GM12878 (cell line): ENCODE measurements at regions not wholly inside any gene's neighbourhood (a gene's known extent, or its start where the extent isn't known, plus 50 kb on each side); places are given as distances from the start of the nearest gene placed in this dataset.

Source experiments
- CTCF ChIP-seq, 3 experiments: IDR thresholded peaks in 2 of 3; conservative IDR thresholded peaks in 1 of 3; 2 replicates each; pipeline ENCODE4 v1.5.1; 2011; ENCODE audit warnings: low read depth in 3 of 3, low read length in 3 of 3, mild to moderate bottlenecking in 3 of 3, control low read depth in 2 of 3, moderate library complexity in 2 of 3, inconsistent platforms in 1 of 3, mixed read lengths in 1 of 3; ENCODE audit not compliant: control insufficient read depth in 2 of 3, insufficient read depth in 1 of 3; ENCODE audit errors: extremely low read depth in 1 of 3
- CUX1 ChIP-seq: IDR thresholded peaks from 2 replicates; pipeline ENCODE4 v1.6.1; 2012; ENCODE audit warnings: improper control_type of control experiment, low read depth, low read length; ENCODE audit not compliant: insufficient replicate concordance
- EP300 ChIP-seq, 2 experiments: fragments of 150-350 bp in 1 of 2; IDR thresholded peaks; 2 replicates each; pipeline ENCODE4 v1.6.1; 2011 to 2012; ENCODE audit warnings: low read depth in 2 of 2, low read length in 2 of 2, borderline replicate concordance in 1 of 2, improper control_type of control experiment in 1 of 2, inconsistent platforms in 1 of 2; ENCODE audit not compliant: control insufficient read depth in 1 of 2
- EZH2 ChIP-seq: IDR thresholded peaks from 2 replicates; pipeline ENCODE4 v1.6.1; 2012; ENCODE audit warnings: low read depth, mild to moderate bottlenecking, control low read depth, inconsistent platforms, low read length, borderline replicate concordance; ENCODE audit not compliant: control insufficient read depth
- GABPA ChIP-seq: IDR thresholded peaks from 2 replicates; pipeline ENCODE4 v1.6.1; 2014; ENCODE audit warnings: antibody characterized with exemption, low read depth, mild to moderate bottlenecking, inconsistent platforms
- MXI1 ChIP-seq: fragments of 150-350 bp; IDR thresholded peaks from 2 replicates; pipeline ENCODE4 v1.6.1; 2011; ENCODE audit warnings: low read depth, mild to moderate bottlenecking, inconsistent platforms, low read length, improper control_type of control experiment
- REST ChIP-seq: IDR thresholded peaks from 2 replicates; pipeline ENCODE4 v1.6.1; 2012; ENCODE audit warnings: mild to moderate bottlenecking, low read depth, low read length
- SIN3A ChIP-seq: IDR thresholded peaks from 2 replicates; pipeline ENCODE4 v1.6.1; 2012; ENCODE audit warnings: low read depth, low read length, improper control_type of control experiment
- SMAD5 ChIP-seq: IDR thresholded peaks from 2 replicates; pipeline ENCODE4 v1.6.1; 2016; ENCODE audit warnings: antibody characterized with exemption, low read depth
- SREBF2 ChIP-seq: IDR thresholded peaks from 2 replicates; pipeline ENCODE4 v1.6.1; 2012; ENCODE audit warnings: mild to moderate bottlenecking, low read length
- SUPT20H ChIP-seq: IDR thresholded peaks from 2 replicates; pipeline ENCODE4 v1.6.1; 2011; ENCODE audit warnings: low read depth, mild to moderate bottlenecking, low read length, moderate library complexity, borderline replicate concordance; ENCODE audit not compliant: control insufficient read depth
- ZNF207 ChIP-seq: fragments of 450-650 bp; IDR thresholded peaks from 2 replicates; pipeline ENCODE4 v1.6.1; 2014; ENCODE audit warnings: antibody characterized with exemption, mild to moderate bottlenecking, borderline replicate concordance
- TF ChIP-seq, protein P1 (sequence below): IDR thresholded peaks from 2 replicates; pipeline ENCODE4 v1.6.1; 2011; ENCODE audit warnings: low read depth, low read length, improper control_type of control experiment, borderline replicate concordance
- TF ChIP-seq, protein P2 (sequence below): IDR thresholded peaks from 2 replicates; pipeline ENCODE4 v1.6.1; 2011; ENCODE audit warnings: mild to moderate bottlenecking, low read depth, low read length, moderate library complexity; ENCODE audit not compliant: insufficient replicate concordance

DNA sequence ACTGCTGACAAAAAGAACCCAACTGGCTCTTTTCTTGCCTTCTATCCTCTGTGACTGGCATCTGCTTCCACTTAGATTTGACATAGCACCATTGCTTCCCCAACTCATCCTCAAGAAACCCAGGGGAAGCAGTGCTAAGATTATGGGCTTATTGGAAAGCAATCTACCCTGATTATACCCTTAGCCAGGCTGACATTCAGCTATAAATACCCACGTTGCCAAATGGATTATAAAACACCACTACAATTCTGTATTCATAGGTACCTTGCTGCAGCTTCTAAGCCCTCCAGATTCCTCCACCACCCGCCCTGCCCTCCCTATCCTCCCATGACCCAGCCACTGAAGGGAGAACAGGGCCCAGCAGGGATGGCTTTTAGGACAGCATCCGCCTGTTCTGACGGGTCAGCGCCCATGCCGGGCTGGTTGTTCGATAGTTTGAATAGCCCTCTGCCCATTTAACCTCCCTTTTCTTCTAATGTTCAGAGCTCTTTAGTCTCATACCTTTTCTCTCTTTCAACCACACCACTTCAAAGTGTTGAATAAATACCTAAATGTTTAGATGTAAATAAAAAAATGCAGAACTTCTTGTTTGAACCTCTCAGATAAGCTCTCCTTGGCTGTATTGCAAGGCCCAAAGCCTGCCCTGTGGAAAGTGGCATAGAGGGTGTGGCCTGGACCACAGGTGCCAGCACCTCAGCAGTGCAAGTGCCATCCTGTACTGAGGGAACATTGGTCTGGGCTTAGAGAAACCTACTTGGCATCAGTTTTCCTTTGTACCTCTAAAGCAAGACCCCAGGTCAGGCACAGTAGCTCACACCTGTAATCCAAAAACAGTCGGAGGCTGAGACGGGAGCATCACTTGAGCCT is 86.6 kb upstream of the RGPD5 start:
- TF ChIP-seq, protein P1, sequence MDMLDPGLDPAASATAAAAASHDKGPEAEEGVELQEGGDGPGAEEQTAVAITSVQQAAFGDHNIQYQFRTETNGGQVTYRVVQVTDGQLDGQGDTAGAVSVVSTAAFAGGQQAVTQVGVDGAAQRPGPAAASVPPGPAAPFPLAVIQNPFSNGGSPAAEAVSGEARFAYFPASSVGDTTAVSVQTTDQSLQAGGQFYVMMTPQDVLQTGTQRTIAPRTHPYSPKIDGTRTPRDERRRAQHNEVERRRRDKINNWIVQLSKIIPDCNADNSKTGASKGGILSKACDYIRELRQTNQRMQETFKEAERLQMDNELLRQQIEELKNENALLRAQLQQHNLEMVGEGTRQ: no peak
- TF ChIP-seq MXI1 (no peak), SREBF2 (no peak), CTCF (IDR thresholded peaks at IDR 0.05 in 2 of 3, conservative IDR thresholded peaks at IDR 0.05 in 1 of 3; ENCODE audit: control insufficient read depth in 2 of 3, extremely low read depth in 1 of 3, insufficient read depth in 1 of 3, low read depth in 3 of 3, low read length in 3 of 3) (no peak), SMAD5 (no peak), REST (no peak), EP300 (IDR thresholded peaks at IDR 0.05; ENCODE audit: borderline replicate concordance in 1 of 2, control insufficient read depth in 1 of 2, low read depth in 2 of 2, low read length in 2 of 2) (no peak), SIN3A (no peak), ZNF207 (no peak), CUX1 (no peak), EZH2 (no peak), GABPA (no peak), SUPT20H (no peak)
- TF ChIP-seq, protein P2, sequence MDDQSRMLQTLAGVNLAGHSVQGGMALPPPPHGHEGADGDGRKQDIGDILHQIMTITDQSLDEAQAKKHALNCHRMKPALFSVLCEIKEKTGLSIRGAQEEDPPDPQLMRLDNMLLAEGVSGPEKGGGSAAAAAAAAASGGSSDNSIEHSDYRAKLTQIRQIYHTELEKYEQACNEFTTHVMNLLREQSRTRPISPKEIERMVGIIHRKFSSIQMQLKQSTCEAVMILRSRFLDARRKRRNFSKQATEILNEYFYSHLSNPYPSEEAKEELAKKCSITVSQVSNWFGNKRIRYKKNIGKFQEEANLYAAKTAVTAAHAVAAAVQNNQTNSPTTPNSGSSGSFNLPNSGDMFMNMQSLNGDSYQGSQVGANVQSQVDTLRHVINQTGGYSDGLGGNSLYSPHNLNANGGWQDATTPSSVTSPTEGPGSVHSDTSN: no peak
